ENCODE measurements at regions not wholly inside any gene's neighbourhood (a gene's known extent, or its start where the extent isn't known, plus 50 kb on each side); places are given as distances from the start of the nearest gene placed in this dataset.

DNA sequence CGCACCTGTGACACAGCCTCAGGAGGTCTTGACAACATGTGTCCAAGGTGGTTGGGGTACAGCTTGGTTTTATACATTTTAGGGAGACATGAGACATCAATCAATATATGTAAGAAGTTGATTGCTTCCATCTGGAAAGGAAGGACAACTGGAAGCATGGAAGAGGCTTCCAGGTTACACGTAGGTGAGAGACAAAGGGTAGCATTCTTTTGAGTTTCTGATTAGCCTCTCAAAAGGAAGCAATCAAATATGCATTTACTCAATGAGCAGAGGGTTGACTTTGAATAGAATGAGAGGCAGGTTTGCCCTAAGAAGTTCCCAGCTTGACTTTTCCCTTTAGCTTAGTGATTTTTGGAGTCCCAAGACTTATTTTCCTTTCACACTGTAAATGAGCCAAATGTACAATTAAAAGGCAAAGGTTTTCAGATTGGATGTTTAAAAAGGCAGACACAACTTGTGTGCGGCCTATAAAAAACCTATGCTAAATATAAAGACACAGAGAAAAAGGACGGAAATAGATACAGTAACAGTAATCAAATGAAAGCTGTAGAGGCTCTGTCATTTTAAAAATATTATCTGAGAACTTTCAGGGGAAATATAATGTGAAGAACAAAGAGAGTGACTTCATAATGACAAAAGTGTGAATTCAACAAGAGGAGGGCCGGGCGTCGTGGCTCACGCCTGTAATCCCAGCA, 65.7 kb upstream of the LANCL2 start:
- TF ChIP-seq, protein P1, sequence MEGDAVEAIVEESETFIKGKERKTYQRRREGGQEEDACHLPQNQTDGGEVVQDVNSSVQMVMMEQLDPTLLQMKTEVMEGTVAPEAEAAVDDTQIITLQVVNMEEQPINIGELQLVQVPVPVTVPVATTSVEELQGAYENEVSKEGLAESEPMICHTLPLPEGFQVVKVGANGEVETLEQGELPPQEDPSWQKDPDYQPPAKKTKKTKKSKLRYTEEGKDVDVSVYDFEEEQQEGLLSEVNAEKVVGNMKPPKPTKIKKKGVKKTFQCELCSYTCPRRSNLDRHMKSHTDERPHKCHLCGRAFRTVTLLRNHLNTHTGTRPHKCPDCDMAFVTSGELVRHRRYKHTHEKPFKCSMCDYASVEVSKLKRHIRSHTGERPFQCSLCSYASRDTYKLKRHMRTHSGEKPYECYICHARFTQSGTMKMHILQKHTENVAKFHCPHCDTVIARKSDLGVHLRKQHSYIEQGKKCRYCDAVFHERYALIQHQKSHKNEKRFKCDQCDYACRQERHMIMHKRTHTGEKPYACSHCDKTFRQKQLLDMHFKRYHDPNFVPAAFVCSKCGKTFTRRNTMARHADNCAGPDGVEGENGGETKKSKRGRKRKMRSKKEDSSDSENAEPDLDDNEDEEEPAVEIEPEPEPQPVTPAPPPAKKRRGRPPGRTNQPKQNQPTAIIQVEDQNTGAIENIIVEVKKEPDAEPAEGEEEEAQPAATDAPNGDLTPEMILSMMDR (IDR thresholded peaks at IDR 0.05; ENCODE audit: insufficient read depth in 1 of 2, low read depth in 1 of 2, low read length in 1 of 2, severe bottlenecking in 1 of 2, unreplicated experiment in 1 of 2) = no peak
- H3K9me3 Mint-ChIP-seq (ENCODE audit: unreplicated experiment) = no peaks in the 10 kb centered on the region
- Histone ChIP-seq H3K9me3 (no peaks in the 10 kb centered on the region), H3K27me3 (replicated peaks; ENCODE audit: control insufficient read depth, insufficient read depth, low read length) (no peaks in the 10 kb centered on the region), H3K4me3 (ENCODE audit: low read depth, low read length) (no peak overlapping the region), H3K36me3 (ENCODE audit: control insufficient read depth, insufficient read depth, low read length) (no peaks in the 10 kb centered on the region), H3K4me1 (no peaks in the 10 kb centered on the region)
- CTCF ChIA-PET = no interaction called here
- no peak overlapping the region for H3K4me3 Mint-ChIP-seq (ENCODE audit: unreplicated experiment)
- no peak overlapping the region for H3K27ac Mint-ChIP-seq (ENCODE audit: unreplicated experiment)
- H3K36me3 Mint-ChIP-seq (ENCODE audit: insufficient read depth, unreplicated experiment) = no peaks in the 10 kb centered on the region
- no peak for DNase-seq
- intact Hi-C loops (cut with micrococcal nuclease; ENCODE audit: unreplicated experiment) = no loop called here
- no TSS peak for BruUV-seq (replicated peaks)
- H3K27me3 Mint-ChIP-seq (ENCODE audit: insufficient read depth, unreplicated experiment) = no peaks in the 10 kb centered on the region
- POLR2A ChIA-PET = no interaction called here
- H3K4me1 Mint-ChIP-seq (ENCODE audit: low read depth, unreplicated experiment) = no peaks in the 10 kb centered on the region

DNA sequence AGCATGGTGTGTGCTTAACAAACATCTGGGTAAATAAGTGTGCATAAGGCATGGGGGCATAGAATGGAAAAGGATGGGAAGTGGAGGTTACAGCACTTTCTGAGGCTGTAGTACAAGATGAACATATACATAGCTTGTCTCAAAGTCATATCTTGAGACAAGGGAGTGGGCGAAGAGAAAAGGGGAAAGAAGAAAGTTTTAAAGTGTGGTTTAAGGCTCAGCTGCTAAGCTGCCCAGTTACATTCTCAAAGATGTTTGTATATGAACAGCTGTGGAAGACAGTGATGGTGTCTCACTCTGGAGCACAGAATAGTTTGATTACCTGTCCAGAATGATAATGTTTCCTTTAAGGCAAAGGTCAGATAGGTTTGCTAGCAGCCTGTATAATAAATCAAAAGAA, 61.9 kb upstream of the LANCL2 start:
- peaks cover 7% of the 10 kb centered on the region for H3K36me3 Mint-ChIP-seq (ENCODE audit: insufficient read depth, unreplicated experiment)
- Histone ChIP-seq H3K36me3 (ENCODE audit: control insufficient read depth, insufficient read depth, low read length) (no peaks in the 10 kb centered on the region), H3K4me3 (ENCODE audit: low read depth, low read length) (no peak overlapping the region), H3K4me1 (peaks cover 11% of the 10 kb centered on the region), H3K27me3 (replicated peaks; ENCODE audit: control insufficient read depth, insufficient read depth, low read length) (no peaks in the 10 kb centered on the region), H3K9me3 (no peaks in the 10 kb centered on the region)
- CTCF ChIA-PET = no interaction called here
- H3K4me3 Mint-ChIP-seq (ENCODE audit: unreplicated experiment) = no peak overlapping the region
- no peak overlapping the region for H3K27ac Mint-ChIP-seq (ENCODE audit: unreplicated experiment)
- intact Hi-C loops (cut with micrococcal nuclease; ENCODE audit: unreplicated experiment) = no loop called here
- TF ChIP-seq, protein P1 (IDR thresholded peaks at IDR 0.05; ENCODE audit: insufficient read depth in 1 of 2, low read depth in 1 of 2, low read length in 1 of 2, severe bottlenecking in 1 of 2, unreplicated experiment in 1 of 2) = no peak
- peaks cover 15% of the 10 kb centered on the region for H3K4me1 Mint-ChIP-seq (ENCODE audit: low read depth, unreplicated experiment)
- no peaks in the 10 kb centered on the region for H3K27me3 Mint-ChIP-seq (ENCODE audit: insufficient read depth, unreplicated experiment)
- BruUV-seq (replicated peaks) = no TSS peak
- H3K9me3 Mint-ChIP-seq (ENCODE audit: unreplicated experiment) = no peaks in the 10 kb centered on the region
- no peak for DNase-seq
- POLR2A ChIA-PET = no interaction called here

GRCh38 chr7:55304018-55304762, 60.9 kb upstream of the LANCL2 start:
- Histone ChIP-seq H3K9me3 (no peaks in the 10 kb centered on the region), H3K36me3 (ENCODE audit: control insufficient read depth, insufficient read depth, low read length) (no peaks in the 10 kb centered on the region), H3K4me3 (ENCODE audit: low read depth, low read length) (no peak overlapping the region), H3K4me1 (peaks cover 20% of the 10 kb centered on the region), H3K27me3 (replicated peaks; ENCODE audit: control insufficient read depth, insufficient read depth, low read length) (no peaks in the 10 kb centered on the region)
- no peak for DNase-seq
- TF ChIP-seq, protein P1 (IDR thresholded peaks at IDR 0.05; ENCODE audit: insufficient read depth in 1 of 2, low read depth in 1 of 2, low read length in 1 of 2, severe bottlenecking in 1 of 2, unreplicated experiment in 1 of 2) = no peak
- H3K27ac Mint-ChIP-seq (ENCODE audit: unreplicated experiment) = no peak overlapping the region
- no TSS peak for BruUV-seq (replicated peaks)
- no peak overlapping the region for H3K4me3 Mint-ChIP-seq (ENCODE audit: unreplicated experiment)
- H3K9me3 Mint-ChIP-seq (ENCODE audit: unreplicated experiment) = no peaks in the 10 kb centered on the region
- H3K4me1 Mint-ChIP-seq (ENCODE audit: low read depth, unreplicated experiment) = peaks cover 24% of the 10 kb centered on the region
- ChIA-PET CTCF (no interaction called here), POLR2A (no interaction called here)
- no peaks in the 10 kb centered on the region for H3K27me3 Mint-ChIP-seq (ENCODE audit: insufficient read depth, unreplicated experiment)
- intact Hi-C loops (cut with micrococcal nuclease; ENCODE audit: unreplicated experiment) = no loop called here
- peaks cover 7% of the 10 kb centered on the region for H3K36me3 Mint-ChIP-seq (ENCODE audit: insufficient read depth, unreplicated experiment)

Data from Caco-2 (cell line).